GM10266 (cell line): ENCODE measurements at regions not wholly inside any gene's neighbourhood (a gene's known extent, or its start where the extent isn't known, plus 50 kb on each side); places are given as distances from the start of the nearest gene placed in this dataset.

Experiments used
- DNase-seq: peaks from one replicate; pipeline ENCODE4 v3.0.0; 2012; ENCODE audit errors: extremely low spot score
- CTCF ChIP-seq: IDR thresholded peaks from 2 replicates; pipeline ENCODE4 v1.5.1; 2012; ENCODE audit warnings: mild to moderate bottlenecking, low read depth; ENCODE audit not compliant: control insufficient read depth, insufficient read depth; ENCODE audit errors: missing control alignments

- DNase-seq = no peak
Measured at GRCh38 chr6:22966691-22967422, 397.5 kb downstream of the HDGFL1 start.

GRCh38 chr6:22970004-22970403, 400.6 kb downstream of the HDGFL1 start:
- TF ChIP-seq CTCF = no peak
- no peak for DNase-seq

More at GRCh38 chr6:22966691-22967422, 397.5 kb downstream of the HDGFL1 start:
- no peak for TF ChIP-seq CTCF

- TF ChIP-seq CTCF = no peak
- DNase-seq = no peak
Measured at GRCh38 chr6:22972771-22973170, 403.4 kb downstream of the HDGFL1 start.

- DNase-seq = no peak
- no peak for TF ChIP-seq CTCF
Measured at GRCh38 chr6:22975079-22975478, 405.7 kb downstream of the HDGFL1 start.

GRCh38 chr6:22980446-22980845, 411.1 kb downstream of the HDGFL1 start:
- DNase-seq = no peak

GRCh38 chr6:23002044-23002619, 432.8 kb downstream of the HDGFL1 start:
- no peak for TF ChIP-seq CTCF
- DNase-seq = no peak

More at GRCh38 chr6:22980446-22980845, 411.1 kb downstream of the HDGFL1 start:
- TF ChIP-seq CTCF = no peak
